Caco-2 (cell line): ENCODE measurements at regions not wholly inside any gene's neighbourhood (a gene's known extent, or its start where the extent isn't known, plus 50 kb on each side); places are given as distances from the start of the nearest gene placed in this dataset.

Source experiments
- BruUV-seq: library from RNA; stranded (reverse); fragments of 400-500 nt; replicated peaks from 2 replicates; lab custom pipeline; 2021; lab: Mats Ljungman, UMichigan
- CTCF ChIA-PET: fragments of 300-600 bp; sonication (Branson Sonifier 250); formaldehyde crosslinking; loops from one replicate; lab custom pipeline; 2022; ENCODE audit warnings: antibody characterized with exemption; lab: Charles Lee
- POLR2A ChIA-PET: fragments of 300-600 bp; sonication (Branson Sonifier 250); formaldehyde crosslinking; loops from one replicate; lab custom pipeline; 2022; ENCODE audit warnings: antibody characterized with exemption; lab: Charles Lee
- DNase-seq, 2 experiments: peaks; one replicate each; pipeline versions ENCODE4 v3.0.0 to v3.0.0-alpha.2; 2020 to 2022
- H3K27me3 ChIP-seq: replicated peaks from 2 replicates; pipeline ENCODE4 v1.6.0; 2011; ENCODE audit warnings: low read length; ENCODE audit not compliant: control insufficient read depth, insufficient read depth
- H3K36me3 ChIP-seq: 2 replicates; pipeline ENCODE4 v1.5.1; 2011; ENCODE audit warnings: low read length; ENCODE audit not compliant: control insufficient read depth, insufficient read depth
- H3K4me1 ChIP-seq: fragments of 250-450 bp; sonication (Bioruptor Pico); 2 replicates; pipeline ENCODE4 v1.5.1; 2020; ENCODE audit warnings: mild to moderate bottlenecking
- H3K4me3 ChIP-seq: 2 replicates; pipeline ENCODE4 v1.5.1; 2011; ENCODE audit warnings: low read depth, mild to moderate bottlenecking, control low read depth, low read length
- H3K9me3 ChIP-seq: fragments of 250-450 bp; sonication (Bioruptor Pico); 2 replicates; pipeline ENCODE4 v1.5.1; 2020; ENCODE audit warnings: mild to moderate bottlenecking, moderate library complexity
- H3K27ac Mint-ChIP-seq: one replicate; pipeline ENCODE4 v1.8.0; 2022; ENCODE audit warnings: mixed read lengths; ENCODE audit not compliant: unreplicated experiment
- H3K27me3 Mint-ChIP-seq: one replicate; pipeline ENCODE4 v1.8.0; 2022; ENCODE audit warnings: mixed read lengths; ENCODE audit not compliant: insufficient read depth, unreplicated experiment
- H3K36me3 Mint-ChIP-seq: one replicate; pipeline ENCODE4 v1.8.0; 2022; ENCODE audit warnings: mild to moderate bottlenecking, mixed read lengths; ENCODE audit not compliant: insufficient read depth, unreplicated experiment
- H3K4me1 Mint-ChIP-seq: one replicate; pipeline ENCODE4 v1.8.0; 2022; ENCODE audit warnings: low read depth, mixed read lengths; ENCODE audit not compliant: unreplicated experiment
- H3K4me3 Mint-ChIP-seq: one replicate; pipeline ENCODE4 v1.8.0; 2022; ENCODE audit warnings: mild to moderate bottlenecking, moderate library complexity, mixed read lengths; ENCODE audit not compliant: unreplicated experiment
- H3K9me3 Mint-ChIP-seq: one replicate; pipeline ENCODE4 v1.8.0; 2022; ENCODE audit warnings: mixed read lengths; ENCODE audit not compliant: unreplicated experiment
- intact Hi-C: fragments of 100-400 bp; cut with micrococcal nuclease; formaldehyde crosslinking; loops from one replicate; pipeline ENCODE4 v1.10.0; 2022; ENCODE audit not compliant: unreplicated experiment
- TF ChIP-seq, protein P1 (sequence below), 2 experiments: fragments of 200-600 bp in 1 of 2; IDR thresholded peaks; 1 replicate in 1 of 2; 2 replicates in 1 of 2; pipeline versions ENCODE4 v1.5.1 to v1.8.0; 2011 to 2022; ENCODE audit warnings: antibody characterized with exemption in 1 of 2, control low read depth in 1 of 2, inconsistent platforms in 1 of 2, low read depth in 1 of 2, low read length in 1 of 2, mild to moderate bottlenecking in 1 of 2, moderate library complexity in 1 of 2; ENCODE audit not compliant: insufficient read depth in 1 of 2, severe bottlenecking in 1 of 2, unreplicated experiment in 1 of 2

DNA sequence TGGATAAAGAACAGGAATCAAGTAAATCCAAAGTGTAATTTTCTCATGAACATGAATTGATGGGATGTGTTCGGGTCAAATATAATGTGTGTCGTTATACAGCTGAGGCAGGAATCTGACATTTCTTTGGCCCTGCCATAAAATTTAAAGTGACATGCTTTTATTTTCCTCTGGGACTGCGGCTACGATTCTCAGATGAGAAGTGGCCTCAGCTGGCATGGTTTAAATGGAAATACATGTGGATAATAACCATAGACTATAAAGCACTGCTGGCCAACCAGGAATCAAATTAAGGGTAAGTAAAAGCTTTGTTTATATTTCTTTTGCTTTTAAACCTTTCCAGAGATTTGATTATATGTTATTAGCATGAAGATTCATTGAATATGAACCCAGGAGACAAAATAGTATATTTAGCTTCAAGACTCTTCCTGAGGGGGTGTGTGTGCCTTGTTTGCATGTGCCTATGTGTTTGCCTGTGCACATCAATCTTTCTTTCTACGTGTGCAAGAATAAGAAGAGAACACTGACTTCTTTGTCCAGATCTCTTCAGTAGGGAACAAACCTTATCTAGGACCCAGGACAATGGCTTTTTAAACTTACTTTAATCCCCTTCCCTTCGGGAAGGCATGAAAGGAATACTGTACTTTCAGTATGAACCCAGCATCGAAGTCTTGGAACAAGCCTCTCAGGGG lies 629.0 kb upstream of the PFKP start:
- Histone ChIP-seq H3K36me3 (no peaks in the 10 kb centered on the region), H3K4me3 (no peak overlapping the region), H3K27me3 (no peaks in the 10 kb centered on the region), H3K9me3 (no peaks in the 10 kb centered on the region), H3K4me1 (no peaks in the 10 kb centered on the region)
- H3K4me1 Mint-ChIP-seq: no peaks in the 10 kb centered on the region
- no peak overlapping the region for H3K4me3 Mint-ChIP-seq
- no peak overlapping the region for H3K27ac Mint-ChIP-seq
- intact Hi-C loops: no loop called here
- no peak for DNase-seq
- ChIA-PET CTCF (no interaction called here), POLR2A (no interaction called here)
- BruUV-seq: no TSS peak
- peaks cover 33% of the 10 kb centered on the region for H3K27me3 Mint-ChIP-seq
- no peaks in the 10 kb centered on the region for H3K36me3 Mint-ChIP-seq
- TF ChIP-seq, protein P1, sequence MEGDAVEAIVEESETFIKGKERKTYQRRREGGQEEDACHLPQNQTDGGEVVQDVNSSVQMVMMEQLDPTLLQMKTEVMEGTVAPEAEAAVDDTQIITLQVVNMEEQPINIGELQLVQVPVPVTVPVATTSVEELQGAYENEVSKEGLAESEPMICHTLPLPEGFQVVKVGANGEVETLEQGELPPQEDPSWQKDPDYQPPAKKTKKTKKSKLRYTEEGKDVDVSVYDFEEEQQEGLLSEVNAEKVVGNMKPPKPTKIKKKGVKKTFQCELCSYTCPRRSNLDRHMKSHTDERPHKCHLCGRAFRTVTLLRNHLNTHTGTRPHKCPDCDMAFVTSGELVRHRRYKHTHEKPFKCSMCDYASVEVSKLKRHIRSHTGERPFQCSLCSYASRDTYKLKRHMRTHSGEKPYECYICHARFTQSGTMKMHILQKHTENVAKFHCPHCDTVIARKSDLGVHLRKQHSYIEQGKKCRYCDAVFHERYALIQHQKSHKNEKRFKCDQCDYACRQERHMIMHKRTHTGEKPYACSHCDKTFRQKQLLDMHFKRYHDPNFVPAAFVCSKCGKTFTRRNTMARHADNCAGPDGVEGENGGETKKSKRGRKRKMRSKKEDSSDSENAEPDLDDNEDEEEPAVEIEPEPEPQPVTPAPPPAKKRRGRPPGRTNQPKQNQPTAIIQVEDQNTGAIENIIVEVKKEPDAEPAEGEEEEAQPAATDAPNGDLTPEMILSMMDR (IDR thresholded peaks at IDR 0.05; ENCODE audit: insufficient read depth in 1 of 2, low read depth in 1 of 2, low read length in 1 of 2, severe bottlenecking in 1 of 2, unreplicated experiment in 1 of 2): no peak
- H3K9me3 Mint-ChIP-seq: no peaks in the 10 kb centered on the region

- no TSS peak for BruUV-seq
- Histone ChIP-seq H3K4me3 (no peak overlapping the region), H3K36me3 (no peaks in the 10 kb centered on the region), H3K9me3 (no peaks in the 10 kb centered on the region), H3K27me3 (no peaks in the 10 kb centered on the region), H3K4me1 (no peaks in the 10 kb centered on the region)
- DNase-seq: no peak
- Mint-ChIP-seq H3K4me1 (no peaks in the 10 kb centered on the region), H3K4me3 (no peak overlapping the region), H3K9me3 (no peaks in the 10 kb centered on the region), H3K27ac (no peak overlapping the region), H3K36me3 (no peaks in the 10 kb centered on the region), H3K27me3 (peaks cover 26% of the 10 kb centered on the region)
- ChIA-PET CTCF (no interaction called here), POLR2A (no interaction called here)
- TF ChIP-seq, protein P1 (IDR thresholded peaks at IDR 0.05; ENCODE audit: insufficient read depth in 1 of 2, low read depth in 1 of 2, low read length in 1 of 2, severe bottlenecking in 1 of 2, unreplicated experiment in 1 of 2): no peak
- intact Hi-C loops: no loop called here
These were observed 630.4 kb upstream of the PFKP start for GRCh38 chr10:2436933-2437332.

DNA sequence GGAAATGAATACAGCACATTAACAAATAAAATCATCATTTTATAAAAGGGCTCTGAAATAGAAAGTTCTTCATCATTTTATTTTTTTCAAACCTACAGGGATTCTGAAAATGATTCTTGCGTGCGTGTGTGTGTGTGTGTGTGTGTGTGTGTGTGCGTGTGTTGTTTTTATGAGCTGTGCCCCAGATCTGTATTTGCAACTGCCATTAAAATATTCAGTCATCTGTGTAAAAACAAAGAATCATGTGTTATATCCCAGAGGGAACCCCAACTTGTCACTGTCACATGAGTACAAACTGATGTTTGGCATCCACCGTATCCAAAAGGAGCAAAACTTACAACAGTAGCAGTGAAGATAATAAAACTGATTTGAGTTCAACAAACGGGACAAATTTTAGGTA lies 635.4 kb upstream of the PFKP start:
- intact Hi-C loops: no loop called here
- H3K27ac Mint-ChIP-seq: no peak overlapping the region

More for the DNA sequence above, 635.4 kb upstream of the PFKP start:
- no peak overlapping the region for H3K4me3 Mint-ChIP-seq
- ChIA-PET CTCF (no interaction called here), POLR2A (no interaction called here)
- H3K4me3 ChIP-seq: no peak overlapping the region
- no peaks in the 10 kb centered on the region for H3K36me3 Mint-ChIP-seq
- H3K27me3 ChIP-seq: no peaks in the 10 kb centered on the region
- H3K36me3 ChIP-seq: no peaks in the 10 kb centered on the region
- no peaks in the 10 kb centered on the region for H3K4me1 ChIP-seq
- no TSS peak for BruUV-seq
- TF ChIP-seq, protein P1 (IDR thresholded peaks at IDR 0.05; ENCODE audit: insufficient read depth in 1 of 2, low read depth in 1 of 2, low read length in 1 of 2, severe bottlenecking in 1 of 2, unreplicated experiment in 1 of 2): no peak
- H3K9me3 ChIP-seq: no peaks in the 10 kb centered on the region
- H3K27me3 Mint-ChIP-seq: peaks cover 19% of the 10 kb centered on the region
- no peak for DNase-seq
- no peaks in the 10 kb centered on the region for H3K9me3 Mint-ChIP-seq
- no peaks in the 10 kb centered on the region for H3K4me1 Mint-ChIP-seq
